SK-N-MC (cell line): ENCODE measurements at regions not wholly inside any gene's neighbourhood (a gene's known extent, or its start where the extent isn't known, plus 50 kb on each side); places are given as distances from the start of the nearest gene placed in this dataset.

ENCODE experiments used
- DNase-seq: peaks from one replicate; pipeline ENCODE4 v3.0.0-alpha.2; 2011; ENCODE audit warnings: low read depth, low spot score
- H3K27ac ChIP-seq: fragments of 200-600 bp; sonication (generic); 2 replicates; pipeline ENCODE4 v1.5.1; 2016; ENCODE audit warnings: mixed run types
- H3K36me3 ChIP-seq: fragments of 200-600 bp; sonication (generic); 2 replicates; pipeline ENCODE4 v1.6.1; 2017; ENCODE audit warnings: antibody characterized with exemption, low read length, mixed read lengths; ENCODE audit not compliant: insufficient read depth
- H3K4me3 ChIP-seq: fragments of 200-600 bp; sonication (generic); 2 replicates; pipeline ENCODE4 v1.5.1; 2016
- H3K9ac ChIP-seq: fragments of 200-600 bp; sonication (generic); 2 replicates; pipeline ENCODE4 v1.8.0; 2017; ENCODE audit warnings: mixed run types, mixed read lengths; ENCODE audit not compliant: insufficient read length
- H3K9me3 ChIP-seq: fragments of 200-600 bp; sonication (generic); 2 replicates; pipeline ENCODE4 v1.6.1; 2017; ENCODE audit warnings: low read depth, mild to moderate bottlenecking, antibody characterized with exemption, low read length, moderate library complexity, mixed read lengths
- EZH2 ChIP-seq: fragments of 200-600 bp; sonication (generic); IDR thresholded peaks from one replicate; pipeline ENCODE4 v1.6.1; 2017; ENCODE audit warnings: antibody characterized with exemption
- FOXP2 ChIP-seq: optimal IDR thresholded peaks from 2 replicates; pipeline ENCODE3; 2011; ENCODE audit warnings: mild to moderate bottlenecking, moderate library complexity; ENCODE audit not compliant: insufficient read depth; ENCODE audit errors: extremely low read length, control extremely low read depth
- POLR2AphosphoS5 ChIP-seq: IDR thresholded peaks from 2 replicates; pipeline ENCODE4 v1.6.1; 2012; ENCODE audit warnings: mild to moderate bottlenecking, low read depth, low read length, borderline replicate concordance

- no peak overlapping the region for H3K4me3 ChIP-seq
- no peak overlapping the region for H3K27ac ChIP-seq
Observed at GRCh38 chr5:162360373-162360931, 292.9 kb downstream of the GABRG2 start.

GRCh38 chr5:162372256-162372655, 304.7 kb downstream of the GABRG2 start:
- Histone ChIP-seq H3K36me3 (no peaks in the 10 kb centered on the region), H3K9ac (no peak overlapping the region), H3K9me3 (0 out of 2 replicates have a peak, but pooled peaks cover 3% of the 10 kb centered on the region), H3K27ac (no peak overlapping the region), H3K4me3 (no peak overlapping the region)
- no peak for DNase-seq
- no peak for TF ChIP-seq EZH2
- TF ChIP-seq FOXP2 = no peak
- TF ChIP-seq POLR2AphosphoS5 = no peak

More at GRCh38 chr5:162360373-162360931, 292.9 kb downstream of the GABRG2 start:
- Histone ChIP-seq H3K9me3 (no peaks in the 10 kb centered on the region), H3K36me3 (no peaks in the 10 kb centered on the region), H3K9ac (no peak overlapping the region)
- no peak for TF ChIP-seq EZH2
- TF ChIP-seq FOXP2 = no peak
- no peak for TF ChIP-seq POLR2AphosphoS5
- no peak for DNase-seq

- no peak overlapping the region for H3K27ac ChIP-seq
- no peaks in the 10 kb centered on the region for H3K36me3 ChIP-seq
- H3K9me3 ChIP-seq = no peaks in the 10 kb centered on the region
- no peak for TF ChIP-seq EZH2
- no peak for TF ChIP-seq FOXP2
- TF ChIP-seq POLR2AphosphoS5 = no peak
- no peak for DNase-seq
- H3K4me3 ChIP-seq = no peak overlapping the region
- H3K9ac ChIP-seq = no peak overlapping the region
Observed at GRCh38 chr5:162377895-162378294, 310.3 kb downstream of the GABRG2 start.

- Histone ChIP-seq H3K27ac (no peak overlapping the region), H3K9ac (no peak overlapping the region), H3K4me3 (no peak overlapping the region), H3K36me3 (no peaks in the 10 kb centered on the region), H3K9me3 (no peaks in the 10 kb centered on the region)
- no peak for TF ChIP-seq FOXP2
- TF ChIP-seq POLR2AphosphoS5 = no peak
- no peak for TF ChIP-seq EZH2
- DNase-seq = no peak
Observed at GRCh38 chr5:162382839-162383238, 315.3 kb downstream of the GABRG2 start.

GRCh38 chr5:162384225-162384624, 316.7 kb downstream of the GABRG2 start:
- no peak for TF ChIP-seq FOXP2
- no peak for TF ChIP-seq EZH2
- TF ChIP-seq POLR2AphosphoS5 = no peak
- no peaks in the 10 kb centered on the region for H3K9me3 ChIP-seq
- H3K36me3 ChIP-seq = no peaks in the 10 kb centered on the region
- H3K4me3 ChIP-seq = no peak overlapping the region
- no peak overlapping the region for H3K27ac ChIP-seq
- H3K9ac ChIP-seq = no peak overlapping the region
- no peak for DNase-seq

GRCh38 chr5:162391833-162392232, 324.3 kb downstream of the GABRG2 start:
- Histone ChIP-seq H3K9ac (no peak overlapping the region), H3K27ac (no peak overlapping the region), H3K4me3 (no peak overlapping the region), H3K36me3 (no peaks in the 10 kb centered on the region), H3K9me3 (no peaks in the 10 kb centered on the region)
- TF ChIP-seq POLR2AphosphoS5 (no peak), FOXP2 (no peak), EZH2 (no peak)
- no peak for DNase-seq

GRCh38 chr5:162392336-162392735, 324.8 kb downstream of the GABRG2 start:
- Histone ChIP-seq H3K9me3 (no peaks in the 10 kb centered on the region), H3K9ac (no peak overlapping the region), H3K4me3 (no peak overlapping the region), H3K27ac (no peak overlapping the region), H3K36me3 (no peaks in the 10 kb centered on the region)
- no peak for DNase-seq
- TF ChIP-seq POLR2AphosphoS5 = no peak
- no peak for TF ChIP-seq FOXP2
- TF ChIP-seq EZH2 = no peak

- no peaks in the 10 kb centered on the region for H3K36me3 ChIP-seq
- TF ChIP-seq FOXP2 = no peak
- TF ChIP-seq EZH2 = no peak
- no peak for TF ChIP-seq POLR2AphosphoS5
Observed at GRCh38 chr5:162393534-162393933, 326.0 kb downstream of the GABRG2 start.

GRCh38 chr5:162407614-162408013, 340.0 kb downstream of the GABRG2 start:
- H3K36me3 ChIP-seq = no peaks in the 10 kb centered on the region
- TF ChIP-seq POLR2AphosphoS5 (no peak), FOXP2 (no peak), EZH2 (no peak)
- no peak overlapping the region for H3K27ac ChIP-seq
- H3K4me3 ChIP-seq = no peak overlapping the region
- no peak for DNase-seq
- H3K9ac ChIP-seq = no peak overlapping the region
- H3K9me3 ChIP-seq = no peaks in the 10 kb centered on the region

More at GRCh38 chr5:162393534-162393933, 326.0 kb downstream of the GABRG2 start:
- Histone ChIP-seq H3K4me3 (no peak overlapping the region), H3K9me3 (no peaks in the 10 kb centered on the region), H3K9ac (no peak overlapping the region), H3K27ac (no peak overlapping the region)
- no peak for DNase-seq
